ENCODE measurements at regions not wholly inside any gene's neighbourhood (a gene's known extent, or its start where the extent isn't known, plus 50 kb on each side); places are given as distances from the start of the nearest gene placed in this dataset.

GRCh38 chr11:93256623-93257022 is 58.8 kb upstream of the SLC36A4 start:
- Mint-ChIP-seq H3K4me3 (no peak overlapping the region), H3K27ac (no peak overlapping the region), H3K4me1 (ENCODE audit: low read depth) (no peaks in the 10 kb centered on the region), H3K27me3 (ENCODE audit: insufficient read depth) (peaks cover 2% of the 10 kb centered on the region; the same call in 1 of the 2 replicates), H3K9me3 (peaks cover 7% of the 10 kb centered on the region), H3K36me3 (ENCODE audit: low read depth) (no peaks in the 10 kb centered on the region)
- no peak for DNase-seq
- TF ChIP-seq CTCF (IDR thresholded peaks at IDR 0.05), result no peak

- H3K36me3 Mint-ChIP-seq (ENCODE audit: low read depth), result no peaks in the 10 kb centered on the region
- H3K27me3 Mint-ChIP-seq (ENCODE audit: insufficient read depth), result peaks cover 3% of the 10 kb centered on the region
- TF ChIP-seq CTCF (IDR thresholded peaks at IDR 0.05), result no peak
- no peaks in the 10 kb centered on the region for H3K9me3 Mint-ChIP-seq
- no peaks in the 10 kb centered on the region for H3K4me1 Mint-ChIP-seq (ENCODE audit: low read depth)
- no peak overlapping the region for H3K4me3 Mint-ChIP-seq
- H3K27ac Mint-ChIP-seq, result no peak overlapping the region
- no peak for DNase-seq
These were observed 63.2 kb upstream of the DEUP1 start for GRCh38 chr11:93267383-93267782.

GRCh38 chr11:93268287-93269040 is 62.1 kb upstream of the DEUP1 start:
- no peak for DNase-seq
- TF ChIP-seq CTCF (IDR thresholded peaks at IDR 0.05), result no peak
- H3K27ac Mint-ChIP-seq, result no peak overlapping the region
- H3K9me3 Mint-ChIP-seq, result no peaks in the 10 kb centered on the region
- H3K4me1 Mint-ChIP-seq (ENCODE audit: low read depth), result no peaks in the 10 kb centered on the region
- H3K4me3 Mint-ChIP-seq, result no peak overlapping the region
- no peaks in the 10 kb centered on the region for H3K36me3 Mint-ChIP-seq (ENCODE audit: low read depth)
- peaks cover 2% of the 10 kb centered on the region for H3K27me3 Mint-ChIP-seq (ENCODE audit: insufficient read depth)

GRCh38 chr11:93271596-93271995 is 58.9 kb upstream of the DEUP1 start:
- no peak overlapping the region for H3K4me3 Mint-ChIP-seq
- H3K36me3 Mint-ChIP-seq (ENCODE audit: low read depth), result no peaks in the 10 kb centered on the region
- no peaks in the 10 kb centered on the region for H3K9me3 Mint-ChIP-seq
- no peak overlapping the region for H3K27ac Mint-ChIP-seq
- no peak for DNase-seq
- no peak for TF ChIP-seq CTCF (IDR thresholded peaks at IDR 0.05)
- H3K4me1 Mint-ChIP-seq (ENCODE audit: low read depth), result no peaks in the 10 kb centered on the region
- peaks cover 2% of the 10 kb centered on the region for H3K27me3 Mint-ChIP-seq (ENCODE audit: insufficient read depth)

- DNase-seq, result no peak
- no peak overlapping the region for H3K4me3 Mint-ChIP-seq
- TF ChIP-seq CTCF (IDR thresholded peaks at IDR 0.05), result no peak
- H3K27ac Mint-ChIP-seq, result no peak overlapping the region
- no peaks in the 10 kb centered on the region for H3K36me3 Mint-ChIP-seq (ENCODE audit: low read depth)
- H3K27me3 Mint-ChIP-seq (ENCODE audit: insufficient read depth), result peaks cover 2% of the 10 kb centered on the region
- H3K9me3 Mint-ChIP-seq, result no peaks in the 10 kb centered on the region
- H3K4me1 Mint-ChIP-seq (ENCODE audit: low read depth), result no peaks in the 10 kb centered on the region
These were observed 55.7 kb upstream of the DEUP1 start for GRCh38 chr11:93274851-93275250.

Data from HFFc6 (cell line).